H9 (cell line): ENCODE measurements at regions not wholly inside any gene's neighbourhood (a gene's known extent, or its start where the extent isn't known, plus 50 kb on each side); places are given as distances from the start of the nearest gene placed in this dataset.
A peak's percentile ranks its signal among the peaks of the same experiment; 100 is the strongest.

Experiments used
- DNase-seq: peaks from one replicate; pipeline ENCODE4 v3.0.0-alpha.2; 2017
- H2AFZ ChIP-seq: one replicate; pipeline ENCODE4 v1.6.1; 2013; ENCODE audit warnings: mild to moderate bottlenecking, low read length, control low read depth, moderate library complexity
- H2AK5ac ChIP-seq: 2 replicates; pipeline ENCODE4 v1.6.1; 2013; ENCODE audit warnings: low read length, control low read depth, mixed read lengths; ENCODE audit not compliant: insufficient read length
- H2BK120ac ChIP-seq: one replicate; pipeline ENCODE4 v1.6.1; 2013; ENCODE audit warnings: low read depth, mild to moderate bottlenecking, low read length, control low read depth, inconsistent platforms; ENCODE audit not compliant: poor library complexity, severe bottlenecking
- H2BK12ac ChIP-seq: 2 replicates; pipeline ENCODE4 v1.6.1; 2013; ENCODE audit warnings: low read length, control low read depth, mixed read lengths, low read depth; ENCODE audit not compliant: insufficient read length
- H2BK15ac ChIP-seq: 2 replicates; pipeline ENCODE4 v1.6.1; 2013; ENCODE audit warnings: low read depth, low read length, control low read depth
- H2BK20ac ChIP-seq: one replicate; pipeline ENCODE4 v1.6.1; 2013; ENCODE audit warnings: low read depth, mild to moderate bottlenecking, low read length, control low read depth, inconsistent platforms; ENCODE audit not compliant: poor library complexity, severe bottlenecking
- H2BK5ac ChIP-seq: 2 replicates; pipeline ENCODE4 v1.6.1; 2013; ENCODE audit warnings: low read length, control low read depth, mixed read lengths; ENCODE audit not compliant: insufficient read length
- H3K14ac ChIP-seq: 2 replicates; pipeline ENCODE4 v1.6.1; 2013; ENCODE audit warnings: low read length, control low read depth; ENCODE audit not compliant: insufficient read depth
- H3K18ac ChIP-seq: 2 replicates; pipeline ENCODE4 v1.6.1; 2013; ENCODE audit warnings: low read depth, mild to moderate bottlenecking, mixed read lengths, low read length, control low read depth; ENCODE audit not compliant: insufficient read length
- H3K23ac ChIP-seq: 2 replicates; pipeline ENCODE4 v1.6.1; 2013; ENCODE audit warnings: low read length, control low read depth, mixed read lengths, low read depth; ENCODE audit not compliant: insufficient read length
- H3K23me2 ChIP-seq: 2 replicates; pipeline ENCODE4 v1.6.1; 2013; ENCODE audit warnings: low read depth, mild to moderate bottlenecking, mixed read lengths, low read length, control low read depth; ENCODE audit not compliant: insufficient read length, poor library complexity, severe bottlenecking
- H3K27ac ChIP-seq: 2 replicates; pipeline ENCODE4 v1.5.1; 2013; ENCODE audit warnings: low read length, control low read depth, mixed read lengths, low read depth; ENCODE audit not compliant: insufficient read length
- H3K27me3 ChIP-seq: 2 replicates; pipeline ENCODE4 v1.6.1; 2013; ENCODE audit warnings: low read length, control low read depth, inconsistent platforms; ENCODE audit not compliant: insufficient read depth
- H3K4ac ChIP-seq: 2 replicates; pipeline ENCODE4 v1.6.1; 2013; ENCODE audit warnings: low read depth, mild to moderate bottlenecking, control low read depth, inconsistent platforms, low read length, moderate library complexity
- H3K4me1 ChIP-seq: 2 replicates; pipeline ENCODE4 v1.6.1; 2013; ENCODE audit warnings: low read length, control low read depth, inconsistent platforms; ENCODE audit not compliant: insufficient read depth
- H3K4me2 ChIP-seq: 2 replicates; pipeline ENCODE4 v1.6.1; 2013; ENCODE audit warnings: low read length, control low read depth, mixed read lengths; ENCODE audit not compliant: insufficient read length, insufficient read depth
- H3K56ac ChIP-seq: 2 replicates; pipeline ENCODE4 v1.6.1; 2013; ENCODE audit warnings: low read depth, mild to moderate bottlenecking, mixed read lengths, low read length, control low read depth; ENCODE audit not compliant: insufficient read length
- H3K79me1 ChIP-seq: 2 replicates; pipeline ENCODE4 v1.6.1; 2013; ENCODE audit warnings: low read depth, mild to moderate bottlenecking, moderate library complexity, low read length, control low read depth, inconsistent platforms; ENCODE audit not compliant: insufficient read depth, poor library complexity, severe bottlenecking
- H3K79me2 ChIP-seq: 2 replicates; pipeline ENCODE4 v1.6.1; 2013; ENCODE audit warnings: low read length, control low read depth, inconsistent platforms; ENCODE audit not compliant: insufficient read depth
- H3K9ac ChIP-seq: 2 replicates; pipeline ENCODE4 v1.6.1; 2013; ENCODE audit warnings: low read length, control low read depth, mixed read lengths; ENCODE audit not compliant: insufficient read length; ENCODE audit errors: extremely low read depth
- H3K9me3 ChIP-seq: one replicate; pipeline ENCODE4 v1.6.1; 2013; ENCODE audit warnings: low read depth, low read length, inconsistent platforms; ENCODE audit not compliant: control insufficient read depth
- H3T11ph ChIP-seq: one replicate; pipeline ENCODE4 v1.6.1; 2013; ENCODE audit warnings: mild to moderate bottlenecking, low read length, control low read depth, inconsistent platforms
- H4K20me1 ChIP-seq: one replicate; pipeline ENCODE4 v1.6.1; 2013; ENCODE audit not compliant: control insufficient read depth, insufficient read length, insufficient read depth
- H4K5ac ChIP-seq: 2 replicates; pipeline ENCODE4 v1.6.1; 2013; ENCODE audit warnings: low read depth, mild to moderate bottlenecking, mixed read lengths, low read length, control low read depth; ENCODE audit not compliant: insufficient read length
- H4K8ac ChIP-seq: replicated peaks from 2 replicates; pipeline ENCODE4 v1.6.1; 2013; ENCODE audit warnings: low read length, control low read depth, mixed read lengths, low read depth; ENCODE audit not compliant: insufficient read length
- H4K91ac ChIP-seq: 2 replicates; pipeline ENCODE4 v1.6.1; 2013; ENCODE audit warnings: low read depth, mild to moderate bottlenecking, moderate library complexity, mixed read lengths, low read length, control low read depth; ENCODE audit not compliant: insufficient read length
- H3K27ac Mint-ChIP-seq, 3 experiments: 2 replicates in 2 of 3; 3 replicates in 1 of 3; pipeline ENCODE4 v1.8.0; 2020 to 2021; ENCODE audit warnings: mixed read lengths in 3 of 3, mild to moderate bottlenecking in 1 of 3, moderate library complexity in 1 of 3
- H3K27me3 Mint-ChIP-seq: 2 replicates; pipeline ENCODE4 v1.8.0; 2021; ENCODE audit warnings: low read depth, mild to moderate bottlenecking, moderate library complexity, mixed read lengths
- H3K36me3 Mint-ChIP-seq, 3 experiments: 2 replicates in 2 of 3; 3 replicates in 1 of 3; pipeline ENCODE4 v1.8.0; 2020 to 2021; ENCODE audit warnings: low read depth in 3 of 3, mixed read lengths in 3 of 3; ENCODE audit not compliant: insufficient read depth in 1 of 3
- H3K4me1 Mint-ChIP-seq, 2 experiments: 2 replicates each; pipeline ENCODE4 v1.8.0; 2020; ENCODE audit warnings: mixed read lengths in 2 of 2
- H3K4me3 Mint-ChIP-seq, 2 experiments: 2 replicates in 1 of 2; 3 replicates in 1 of 2; pipeline ENCODE4 v1.8.0; 2020 to 2021; ENCODE audit warnings: mild to moderate bottlenecking in 2 of 2, mixed read lengths in 2 of 2, moderate library complexity in 1 of 2
- H3K9me3 Mint-ChIP-seq, 2 experiments: 2 replicates in 1 of 2; 3 replicates in 1 of 2; pipeline ENCODE4 v1.8.0; 2020; ENCODE audit warnings: mild to moderate bottlenecking in 2 of 2, mixed read lengths in 2 of 2, moderate library complexity in 1 of 2
- CTCF ChIP-seq: fragments of 200-600 bp; sonication (generic); conservative IDR thresholded peaks from 3 replicates; pipeline ENCODE4 v1.8.0; 2021; ENCODE audit warnings: antibody characterized with exemption, mild to moderate bottlenecking
- WGBS: extraction: QIAGEN DNeasy Blood & Tissue Kit; methylation state at CpG from one replicate; pipeline ENCODE4 v1.1.7; 2013; ENCODE audit warnings: missing lambda C conversion rate, low lambda C conversion rate, mixed read lengths; ENCODE audit not compliant: insufficient read length; ENCODE audit errors: extremely low coverage; 5-methylcytosine and 5-hydroxymethylcytosine counted together

- Histone ChIP-seq H3K14ac (no peak overlapping the region), H2AFZ (no peak overlapping the region), H3T11ph (no peak overlapping the region), H2BK12ac (no peak overlapping the region), H3K4me2 (no peak overlapping the region), H4K5ac (no peak overlapping the region), H3K4ac (no peak overlapping the region), H3K27ac (no peak overlapping the region), H3K9me3 (no peaks in the 10 kb centered on the region), H4K20me1 (no peaks in the 10 kb centered on the region), H3K79me1 (no peaks in the 10 kb centered on the region), H2AK5ac (no peak overlapping the region), H3K4me1 (no peaks in the 10 kb centered on the region), H2BK20ac (no peak overlapping the region), H3K79me2 (no peaks in the 10 kb centered on the region), H2BK120ac (no peak overlapping the region), H3K9ac (no peak overlapping the region), H4K8ac (no peak overlapping the region), H2BK15ac (no peak overlapping the region), H4K91ac (no peak overlapping the region), H3K56ac (no peak overlapping the region), H3K27me3 (no peaks in the 10 kb centered on the region), H3K18ac (no peak overlapping the region), H3K23ac (no peak overlapping the region), H2BK5ac (no peak overlapping the region), H3K23me2 (no peaks in the 10 kb centered on the region)
- Mint-ChIP-seq H3K4me1 (peaks cover 0 to 7% of the 10 kb centered on the region in 2 experiments; a peak in 2 of 4 replicates), H3K27ac (no peak overlapping the region), H3K4me3 (no peak overlapping the region), H3K9me3 (no peaks in the 10 kb centered on the region), H3K27me3 (peaks cover 2% of the 10 kb centered on the region; the same call in 1 of the 2 replicates), H3K36me3 (no peaks in the 10 kb centered on the region; a peak in 1 of 7 replicates)
- no CpG with 5 or more reads among the region's 2 CpGs for WGBS
- TF ChIP-seq CTCF: no peak
- peak; percentile 44 for DNase-seq
Observed at GRCh38 chr10:129345763-129346162, 121.3 kb upstream of the MGMT start.
